ENCODE measurements at regions not wholly inside any gene's neighbourhood (a gene's known extent, or its start where the extent isn't known, plus 50 kb on each side); places are given as distances from the start of the nearest gene placed in this dataset.

- no peaks in the 10 kb centered on the region for H3K4me1 ChIP-seq (ENCODE audit: control insufficient read depth in 2 of 2, insufficient read depth in 2 of 2, low read length in 1 of 2)
- no peak overlapping the region for H3K27ac ChIP-seq (ENCODE audit: low read depth in 2 of 2, low read length in 1 of 2)
- H3K9me3 ChIP-seq (ENCODE audit: control insufficient read depth in 2 of 2, insufficient read depth in 1 of 2, low read depth in 1 of 2, low read length in 1 of 2) = no peaks in the 10 kb centered on the region
- 85 to 88% methylated on average over 5 of the region's 5 CpGs for WGBS, 2 donors
- no peaks in the 10 kb centered on the region for H3K36me3 ChIP-seq (ENCODE audit: control insufficient read depth in 2 of 2, insufficient read depth in 2 of 2, low read length in 1 of 2)
- H3K27me3 ChIP-seq (ENCODE audit: control insufficient read depth in 1 of 2, insufficient read depth in 2 of 2, low read length in 2 of 2) = no peaks in the 10 kb centered on the region
- no peak overlapping the region for H3K4me3 ChIP-seq (ENCODE audit: low read depth in 1 of 2, low read length in 2 of 2)
Observed at GRCh38 chr5:136698970-136699369, 333.6 kb upstream of the TRPC7 start.

- H3K27ac ChIP-seq (ENCODE audit: low read depth in 2 of 2, low read length in 1 of 2) = no peak overlapping the region
- 63 to 74% methylated on average over 4 of the region's 4 CpGs for WGBS, 2 donors
- no peaks in the 10 kb centered on the region for H3K36me3 ChIP-seq (ENCODE audit: control insufficient read depth in 2 of 2, insufficient read depth in 2 of 2, low read length in 1 of 2)
- H3K4me1 ChIP-seq (ENCODE audit: control insufficient read depth in 2 of 2, insufficient read depth in 2 of 2, low read length in 1 of 2) = no peaks in the 10 kb centered on the region
- H3K9me3 ChIP-seq (ENCODE audit: control insufficient read depth in 2 of 2, insufficient read depth in 1 of 2, low read depth in 1 of 2, low read length in 1 of 2) = no peaks in the 10 kb centered on the region
- H3K4me3 ChIP-seq (ENCODE audit: low read depth in 1 of 2, low read length in 2 of 2) = no peak overlapping the region
- no peaks in the 10 kb centered on the region for H3K27me3 ChIP-seq (ENCODE audit: control insufficient read depth in 1 of 2, insufficient read depth in 2 of 2, low read length in 2 of 2)
Observed at GRCh38 chr5:136694258-136694657, 328.9 kb upstream of the TRPC7 start.

- Histone ChIP-seq H3K9me3 (ENCODE audit: control insufficient read depth in 2 of 2, insufficient read depth in 1 of 2, low read depth in 1 of 2, low read length in 1 of 2) (no peaks in the 10 kb centered on the region), H3K27me3 (ENCODE audit: control insufficient read depth in 1 of 2, insufficient read depth in 2 of 2, low read length in 2 of 2) (no peaks in the 10 kb centered on the region), H3K36me3 (ENCODE audit: control insufficient read depth in 2 of 2, insufficient read depth in 2 of 2, low read length in 1 of 2) (no peaks in the 10 kb centered on the region), H3K4me3 (ENCODE audit: low read depth in 1 of 2, low read length in 2 of 2) (no peak overlapping the region), H3K4me1 (ENCODE audit: control insufficient read depth in 2 of 2, insufficient read depth in 2 of 2, low read length in 1 of 2) (no peaks in the 10 kb centered on the region), H3K27ac (ENCODE audit: low read depth in 2 of 2, low read length in 1 of 2) (no peak overlapping the region)
- WGBS, 2 donors = 35 to 36% methylated on average over 2 of the region's 2 CpGs
Observed at GRCh38 chr5:136689552-136689951, 324.2 kb upstream of the TRPC7 start.

GRCh38 chr5:136686192-136686872 lies 321.0 kb upstream of the TRPC7 start:
- Histone ChIP-seq H3K27me3 (ENCODE audit: control insufficient read depth in 1 of 2, insufficient read depth in 2 of 2, low read length in 2 of 2) (no peaks in the 10 kb centered on the region), H3K27ac (ENCODE audit: low read depth in 2 of 2, low read length in 1 of 2) (no peak overlapping the region), H3K9me3 (ENCODE audit: control insufficient read depth in 2 of 2, insufficient read depth in 1 of 2, low read depth in 1 of 2, low read length in 1 of 2) (no peaks in the 10 kb centered on the region), H3K4me3 (ENCODE audit: low read depth in 1 of 2, low read length in 2 of 2) (no peak overlapping the region), H3K4me1 (ENCODE audit: control insufficient read depth in 2 of 2, insufficient read depth in 2 of 2, low read length in 1 of 2) (no peaks in the 10 kb centered on the region), H3K36me3 (ENCODE audit: control insufficient read depth in 2 of 2, insufficient read depth in 2 of 2, low read length in 1 of 2) (no peaks in the 10 kb centered on the region)
- 21 to 32% methylated on average over 1 of the region's 1 CpG for WGBS, 2 donors

- no peaks in the 10 kb centered on the region for H3K36me3 ChIP-seq (ENCODE audit: control insufficient read depth in 2 of 2, insufficient read depth in 2 of 2, low read length in 1 of 2)
- H3K27me3 ChIP-seq (ENCODE audit: control insufficient read depth in 1 of 2, insufficient read depth in 2 of 2, low read length in 2 of 2) = no peaks in the 10 kb centered on the region
- H3K4me1 ChIP-seq (ENCODE audit: control insufficient read depth in 2 of 2, insufficient read depth in 2 of 2, low read length in 1 of 2) = no peaks in the 10 kb centered on the region
- H3K4me3 ChIP-seq (ENCODE audit: low read depth in 1 of 2, low read length in 2 of 2) = no peak overlapping the region
- 9 to 38% methylated on average over 1 of the region's 1 CpG for WGBS, 2 donors
- H3K27ac ChIP-seq (ENCODE audit: low read depth in 2 of 2, low read length in 1 of 2) = no peak overlapping the region
- no peaks in the 10 kb centered on the region for H3K9me3 ChIP-seq (ENCODE audit: control insufficient read depth in 2 of 2, insufficient read depth in 1 of 2, low read depth in 1 of 2, low read length in 1 of 2)
Observed at GRCh38 chr5:136682986-136683385, 317.6 kb upstream of the TRPC7 start.

GRCh38 chr5:136679233-136679632 lies 313.9 kb upstream of the TRPC7 start:
- Histone ChIP-seq H3K9me3 (ENCODE audit: control insufficient read depth in 2 of 2, insufficient read depth in 1 of 2, low read depth in 1 of 2, low read length in 1 of 2) (no peaks in the 10 kb centered on the region), H3K36me3 (ENCODE audit: control insufficient read depth in 2 of 2, insufficient read depth in 2 of 2, low read length in 1 of 2) (no peaks in the 10 kb centered on the region), H3K27ac (ENCODE audit: low read depth in 2 of 2, low read length in 1 of 2) (no peak overlapping the region), H3K4me3 (ENCODE audit: low read depth in 1 of 2, low read length in 2 of 2) (no peak overlapping the region), H3K4me1 (ENCODE audit: control insufficient read depth in 2 of 2, insufficient read depth in 2 of 2, low read length in 1 of 2) (no peaks in the 10 kb centered on the region), H3K27me3 (ENCODE audit: control insufficient read depth in 1 of 2, insufficient read depth in 2 of 2, low read length in 2 of 2) (no peaks in the 10 kb centered on the region)
- WGBS, 2 donors = 69 to 76% methylated on average over 9 of the region's 9 CpGs

GRCh38 chr5:136677217-136677616 lies 311.9 kb upstream of the TRPC7 start:
- Histone ChIP-seq H3K4me1 (ENCODE audit: control insufficient read depth in 2 of 2, insufficient read depth in 2 of 2, low read length in 1 of 2) (no peaks in the 10 kb centered on the region), H3K9me3 (ENCODE audit: control insufficient read depth in 2 of 2, insufficient read depth in 1 of 2, low read depth in 1 of 2, low read length in 1 of 2) (no peaks in the 10 kb centered on the region), H3K4me3 (ENCODE audit: low read depth in 1 of 2, low read length in 2 of 2) (no peak overlapping the region), H3K36me3 (ENCODE audit: control insufficient read depth in 2 of 2, insufficient read depth in 2 of 2, low read length in 1 of 2) (no peaks in the 10 kb centered on the region), H3K27ac (ENCODE audit: low read depth in 2 of 2, low read length in 1 of 2) (no peak overlapping the region), H3K27me3 (ENCODE audit: control insufficient read depth in 1 of 2, insufficient read depth in 2 of 2, low read length in 2 of 2) (no peaks in the 10 kb centered on the region)
- 77% methylated on average over 3 of the region's 3 CpGs for WGBS, 2 donors

GRCh38 chr5:136676685-136677084 lies 311.3 kb upstream of the TRPC7 start:
- H3K27ac ChIP-seq (ENCODE audit: low read depth in 2 of 2, low read length in 1 of 2) = no peak overlapping the region
- no peaks in the 10 kb centered on the region for H3K36me3 ChIP-seq (ENCODE audit: control insufficient read depth in 2 of 2, insufficient read depth in 2 of 2, low read length in 1 of 2)
- no peak overlapping the region for H3K4me3 ChIP-seq (ENCODE audit: low read depth in 1 of 2, low read length in 2 of 2)
- no peaks in the 10 kb centered on the region for H3K27me3 ChIP-seq (ENCODE audit: control insufficient read depth in 1 of 2, insufficient read depth in 2 of 2, low read length in 2 of 2)
- 78 to 83% methylated on average over 3 of the region's 3 CpGs for WGBS, 2 donors
- H3K9me3 ChIP-seq (ENCODE audit: control insufficient read depth in 2 of 2, insufficient read depth in 1 of 2, low read depth in 1 of 2, low read length in 1 of 2) = no peaks in the 10 kb centered on the region
- H3K4me1 ChIP-seq (ENCODE audit: control insufficient read depth in 2 of 2, insufficient read depth in 2 of 2, low read length in 1 of 2) = no peaks in the 10 kb centered on the region

GRCh38 chr5:136675769-136676168 lies 310.4 kb upstream of the TRPC7 start:
- no peak overlapping the region for H3K27ac ChIP-seq (ENCODE audit: low read depth in 2 of 2, low read length in 1 of 2)
- no peaks in the 10 kb centered on the region for H3K4me1 ChIP-seq (ENCODE audit: control insufficient read depth in 2 of 2, insufficient read depth in 2 of 2, low read length in 1 of 2)
- no peaks in the 10 kb centered on the region for H3K36me3 ChIP-seq (ENCODE audit: control insufficient read depth in 2 of 2, insufficient read depth in 2 of 2, low read length in 1 of 2)
- H3K4me3 ChIP-seq (ENCODE audit: low read depth in 1 of 2, low read length in 2 of 2) = no peak overlapping the region
- H3K9me3 ChIP-seq (ENCODE audit: control insufficient read depth in 2 of 2, insufficient read depth in 1 of 2, low read depth in 1 of 2, low read length in 1 of 2) = no peaks in the 10 kb centered on the region
- no peaks in the 10 kb centered on the region for H3K27me3 ChIP-seq (ENCODE audit: control insufficient read depth in 1 of 2, insufficient read depth in 2 of 2, low read length in 2 of 2)

- Histone ChIP-seq H3K9me3 (ENCODE audit: control insufficient read depth in 2 of 2, insufficient read depth in 1 of 2, low read depth in 1 of 2, low read length in 1 of 2) (no peaks in the 10 kb centered on the region), H3K36me3 (ENCODE audit: control insufficient read depth in 2 of 2, insufficient read depth in 2 of 2, low read length in 1 of 2) (no peaks in the 10 kb centered on the region)
- WGBS, 2 donors = 72 to 79% methylated on average over 4 of the region's 4 CpGs
Observed at GRCh38 chr5:136674178-136674577, 308.8 kb upstream of the TRPC7 start.

More at GRCh38 chr5:136674178-136674577, 308.8 kb upstream of the TRPC7 start:
- H3K4me3 ChIP-seq (ENCODE audit: low read depth in 1 of 2, low read length in 2 of 2) = no peak overlapping the region
- no peaks in the 10 kb centered on the region for H3K27me3 ChIP-seq (ENCODE audit: control insufficient read depth in 1 of 2, insufficient read depth in 2 of 2, low read length in 2 of 2)
- no peaks in the 10 kb centered on the region for H3K4me1 ChIP-seq (ENCODE audit: control insufficient read depth in 2 of 2, insufficient read depth in 2 of 2, low read length in 1 of 2)
- no peak overlapping the region for H3K27ac ChIP-seq (ENCODE audit: low read depth in 2 of 2, low read length in 1 of 2)

Measured in esophagus (tissue), 2 donors.